ENCODE measurements at regions not wholly inside any gene's neighbourhood (a gene's known extent, or its start where the extent isn't known, plus 50 kb on each side); places are given as distances from the start of the nearest gene placed in this dataset.

DNA sequence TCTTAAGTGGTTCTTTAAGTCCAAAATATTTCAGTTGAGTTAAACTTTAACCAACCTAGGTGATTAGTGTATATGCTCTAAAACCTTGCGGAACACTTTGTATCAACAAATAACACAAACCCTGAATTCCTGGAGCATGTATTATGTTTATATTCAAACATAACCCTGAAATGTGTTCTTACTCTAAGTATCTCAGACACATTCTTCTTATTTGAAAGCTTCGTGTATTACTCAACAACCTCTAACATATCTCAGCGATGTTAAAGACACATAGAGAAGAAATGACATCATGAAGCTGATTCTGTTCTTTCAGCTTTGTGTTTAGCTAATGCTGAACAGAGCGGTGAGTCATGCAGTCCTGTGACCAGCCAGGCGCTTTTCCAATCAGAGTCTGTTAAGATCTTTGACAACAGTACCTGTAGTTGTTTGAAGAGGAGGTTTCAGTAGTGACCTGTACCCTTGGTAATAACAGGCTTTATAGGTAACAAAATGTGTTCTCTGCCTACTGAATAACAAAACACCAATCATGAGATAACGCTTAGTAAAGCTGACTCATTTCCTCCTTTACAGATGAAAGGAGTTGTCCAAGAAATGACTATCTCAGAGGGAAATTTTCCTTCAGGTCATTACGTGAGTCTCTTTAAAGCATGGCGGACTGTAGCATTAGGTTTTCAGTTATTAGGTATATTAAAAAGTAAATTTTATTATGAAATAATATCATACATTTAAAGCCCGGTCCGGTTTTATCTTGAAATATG is 67.3 kb upstream of the KLF6 start:
- peak; percentile 99 for DNase-seq (ENCODE audit: low spot score)

DNA sequence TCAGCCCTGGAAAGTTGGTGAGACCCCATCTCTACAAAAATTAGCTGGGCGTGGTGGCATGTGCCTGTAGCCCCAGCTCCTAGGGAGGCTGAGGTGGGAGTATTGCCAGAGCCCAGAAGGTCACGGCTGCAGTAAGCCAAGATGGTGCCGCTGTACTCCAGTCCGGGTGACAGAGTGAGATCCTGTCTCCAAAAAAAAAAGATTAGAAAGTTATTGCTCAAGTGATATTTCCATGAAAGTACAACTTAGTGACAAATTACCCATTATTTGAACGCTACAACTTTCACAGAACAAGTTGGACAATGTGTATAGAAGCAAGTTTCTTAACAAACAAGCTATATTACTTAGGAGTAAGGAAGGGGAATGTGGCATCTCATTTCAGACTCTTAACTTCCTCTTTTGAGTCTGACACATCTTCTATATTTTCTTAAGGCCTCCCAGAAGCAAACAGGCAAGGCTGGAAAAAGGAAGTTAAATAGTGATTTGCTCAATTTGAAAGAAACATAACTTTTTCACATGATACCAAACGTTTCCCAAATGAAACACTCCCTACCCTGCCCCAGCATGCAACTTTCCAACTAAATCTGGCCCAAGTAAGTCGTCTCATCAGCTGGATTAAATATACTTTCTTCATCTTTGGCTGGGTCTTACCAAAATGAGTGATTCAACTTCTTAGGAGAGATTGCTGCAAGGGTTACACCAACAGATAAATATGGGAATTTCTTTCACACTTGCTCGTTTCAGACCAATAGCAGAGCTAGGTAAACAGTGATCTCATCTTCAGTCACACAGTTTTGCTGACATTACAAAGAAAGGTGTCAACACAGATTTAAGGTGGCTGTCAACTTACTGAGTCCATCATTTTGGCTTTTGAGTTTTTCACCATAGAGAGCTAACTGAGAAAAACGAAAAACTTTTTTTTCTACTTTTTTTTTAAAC is 66.3 kb upstream of the KLF6 start:
- peak; percentile 26 for DNase-seq (ENCODE audit: low spot score)

DNA sequence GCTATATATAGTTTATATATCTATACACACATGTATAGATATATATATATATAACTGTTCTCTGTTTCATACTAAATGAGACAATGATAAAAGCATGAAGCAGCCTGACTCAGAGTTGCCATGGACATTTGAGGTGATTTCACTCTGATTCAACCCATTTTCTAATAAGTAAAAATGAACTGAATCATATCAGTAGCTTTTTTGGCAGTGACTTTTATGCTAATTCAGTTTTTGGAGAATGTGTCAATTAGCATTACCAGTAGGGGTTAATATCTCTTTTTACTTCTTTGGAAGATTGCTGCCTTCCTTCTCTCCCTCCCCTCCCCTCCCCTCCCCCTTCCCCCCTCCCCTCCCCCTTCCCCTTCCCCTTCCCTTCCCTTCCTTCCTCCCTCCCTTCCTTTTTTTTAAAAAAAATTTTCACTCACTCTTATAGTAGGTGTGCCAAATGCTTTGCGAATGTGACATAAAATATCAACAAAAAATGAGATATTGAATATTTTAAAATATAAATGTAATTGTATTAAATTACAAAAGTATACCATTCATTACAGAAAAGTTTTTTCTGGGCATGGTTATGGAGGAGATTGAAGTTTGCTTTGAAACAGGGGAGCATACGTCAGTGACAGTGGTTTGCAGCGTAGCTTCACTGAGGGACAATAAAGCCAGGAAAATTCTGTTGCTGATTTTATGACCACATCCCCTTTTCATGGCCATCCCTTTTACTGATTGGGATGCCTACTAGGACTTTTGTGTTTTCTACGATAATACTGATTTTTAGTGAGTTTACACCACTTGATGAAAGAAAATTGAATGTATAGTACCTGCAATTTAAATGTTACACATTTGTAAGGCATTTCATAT is 64.0 kb upstream of the KLF6 start:
- peak; percentile 79 for DNase-seq (ENCODE audit: low spot score)

DNA sequence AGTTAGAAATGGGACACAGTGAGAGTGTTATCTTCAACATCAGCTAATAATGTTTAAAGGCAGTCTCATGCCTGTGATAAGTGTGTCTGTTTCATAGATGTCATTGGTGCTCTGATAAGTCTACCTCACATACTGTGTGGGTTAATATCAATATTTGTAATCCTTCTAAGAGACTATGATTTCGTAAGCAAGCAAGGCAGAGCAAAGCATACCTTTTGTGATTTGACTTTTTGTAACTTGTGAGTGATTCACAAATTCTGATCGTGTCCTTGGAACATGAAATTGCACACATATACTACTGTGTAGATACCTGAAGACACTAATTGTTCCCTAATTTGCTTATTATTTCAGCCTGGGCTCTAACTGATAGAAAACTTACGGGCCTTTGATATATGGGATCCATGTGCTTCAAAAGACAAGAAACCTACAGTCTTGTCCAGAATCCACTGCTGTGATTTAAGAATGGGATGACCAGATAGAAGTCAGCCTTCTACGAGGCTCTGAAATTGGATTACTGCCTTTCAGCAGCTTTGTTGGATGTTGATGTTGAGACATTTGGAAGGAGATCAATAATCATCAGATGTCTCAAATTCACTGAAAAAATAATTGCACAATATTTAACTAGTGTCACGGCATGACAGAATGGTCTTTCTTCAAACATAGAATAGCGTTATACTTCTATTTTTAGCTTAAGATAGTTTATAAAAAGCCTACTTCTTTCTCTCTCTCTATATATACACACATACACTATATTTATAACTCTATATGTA is 63.2 kb upstream of the KLF6 start:
- DNase-seq (ENCODE audit: low spot score), result no peak

DNA sequence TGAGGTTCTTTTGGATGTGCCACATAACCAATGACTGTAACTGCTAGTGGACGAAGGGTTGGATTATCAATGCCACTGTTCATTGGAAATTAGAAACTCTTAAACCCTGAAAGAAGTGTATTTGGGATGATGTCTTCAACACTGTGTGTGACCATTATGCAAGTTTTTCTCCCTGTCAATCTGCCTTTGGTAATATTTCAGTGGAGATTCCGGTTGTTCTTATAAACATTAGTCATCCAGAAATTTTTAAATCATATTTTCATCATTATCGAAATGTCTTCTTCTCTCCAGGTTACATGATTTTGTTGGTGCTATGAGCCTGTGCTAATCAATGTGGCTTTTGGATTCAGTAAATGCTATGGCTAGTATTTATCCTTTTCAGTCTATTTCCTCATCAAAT is 61.7 kb upstream of the KLF6 start:
- DNase-seq (ENCODE audit: low spot score), result no peak

DNA sequence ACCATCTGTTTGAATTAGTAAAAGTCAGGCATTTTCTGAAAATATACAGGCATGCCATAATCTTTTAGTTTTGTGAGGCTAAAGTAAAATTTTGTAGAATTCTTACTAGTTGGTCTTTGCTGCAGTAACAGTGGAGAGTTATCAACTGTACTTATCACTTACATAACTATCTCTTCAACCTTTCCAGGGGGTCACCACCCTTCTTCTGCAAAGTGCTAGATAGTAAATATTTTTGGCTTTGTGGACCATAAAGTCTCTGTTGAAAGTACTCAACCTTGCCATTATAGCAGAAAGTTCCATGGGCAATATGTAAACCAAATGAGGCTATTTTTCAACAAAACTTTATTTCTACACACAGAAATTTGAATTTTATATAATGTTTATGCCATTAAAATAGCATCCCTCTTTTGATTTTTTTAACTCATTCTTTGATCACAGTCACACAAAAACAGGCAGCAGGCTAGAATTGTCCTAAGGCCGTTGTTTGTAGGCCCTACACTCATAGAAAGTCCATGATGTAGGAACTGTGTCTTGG is 59.5 kb upstream of the KLF6 start:
- DNase-seq (ENCODE audit: low spot score), result no peak

DNA sequence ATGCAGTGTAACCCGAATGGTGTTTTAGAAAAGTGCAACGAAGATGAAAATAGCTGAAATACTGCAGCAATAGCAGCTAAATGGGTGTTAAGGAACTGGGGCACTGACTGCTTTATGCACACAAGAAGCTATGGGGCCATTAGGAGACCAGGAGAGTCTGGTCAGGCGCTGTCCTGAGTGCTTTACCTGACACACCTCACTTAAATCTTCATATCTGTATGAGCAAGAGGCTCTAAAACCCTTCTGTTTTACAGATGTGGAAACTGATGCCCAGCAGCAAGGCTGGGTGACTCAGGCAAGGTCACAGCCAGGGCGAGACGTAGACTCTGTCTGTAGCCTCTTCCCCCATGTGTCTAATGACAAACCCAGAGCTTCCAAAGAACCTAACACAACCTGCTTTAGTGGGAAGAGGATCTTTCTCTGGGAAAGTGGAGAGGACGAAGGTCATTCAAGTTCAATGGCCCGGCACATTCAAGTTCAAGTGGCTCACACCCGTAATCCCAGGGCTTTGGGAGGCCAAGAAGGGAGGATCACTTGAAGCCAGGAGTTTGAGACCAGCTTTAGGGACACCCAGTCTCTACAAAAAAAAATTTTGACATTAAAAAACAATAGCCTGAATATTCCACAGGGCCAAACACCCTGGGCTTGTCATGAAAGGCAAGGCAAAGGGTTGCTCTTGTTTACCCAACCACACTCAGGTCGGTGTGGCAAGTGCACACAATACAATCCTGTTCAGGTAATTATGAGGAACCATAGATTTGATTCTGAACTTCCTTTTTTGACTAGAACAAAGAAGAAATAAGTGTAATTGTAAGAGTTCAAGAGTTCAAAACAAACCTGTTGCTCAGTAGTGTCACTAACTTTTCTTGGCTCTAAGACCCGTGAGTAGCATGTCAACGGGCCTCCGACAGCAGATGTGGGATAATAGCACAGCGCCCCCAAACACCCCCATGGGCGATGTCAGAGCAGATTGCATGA is 53.7 kb upstream of the KLF6 start:
- DNase-seq (ENCODE audit: low spot score), result no peak

DNA sequence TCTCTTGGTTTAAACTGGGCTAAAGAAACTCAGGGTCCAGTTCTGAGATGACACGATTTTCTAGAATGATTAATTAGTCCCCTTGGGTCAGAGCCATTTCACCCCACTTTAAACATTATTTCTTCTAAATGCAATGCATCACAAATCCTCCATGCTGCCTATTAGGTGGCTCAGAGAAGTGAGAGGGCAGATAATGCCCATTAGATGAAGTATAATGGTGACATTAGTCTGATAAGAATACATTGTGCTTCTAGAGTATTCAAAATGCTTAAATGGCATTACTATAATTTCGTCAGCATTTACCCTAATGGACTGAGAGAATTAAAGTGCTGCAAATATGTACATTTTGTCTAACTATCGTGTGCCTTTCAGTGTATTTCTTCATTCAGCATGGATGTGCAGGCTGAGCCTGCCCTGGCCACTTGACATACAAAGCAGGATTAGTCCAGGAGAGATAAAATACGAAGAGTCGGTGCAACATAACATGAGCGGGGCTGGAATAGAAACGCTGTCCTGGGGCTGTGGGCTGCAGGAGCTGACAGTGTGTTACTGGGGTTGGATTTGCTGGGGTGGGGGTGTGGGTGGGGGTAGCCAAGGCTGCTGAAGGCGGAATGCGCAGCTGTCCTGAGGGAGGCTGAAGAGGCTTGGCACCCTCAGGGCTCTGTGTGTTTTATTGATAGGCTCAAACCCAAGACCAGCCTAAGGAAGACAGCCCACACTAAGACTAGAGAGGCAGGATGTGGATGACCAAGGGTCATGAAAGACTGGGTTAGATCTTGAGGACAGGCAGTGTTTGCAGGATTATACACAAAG is 52.8 kb upstream of the KLF6 start:
- DNase-seq (ENCODE audit: low spot score), result no peak

- no peak for DNase-seq (ENCODE audit: low spot score)
These were observed 51.3 kb upstream of the KLF6 start for GRCh38 chr10:3836222-3836820.

GRCh38 chr10:3835770-3836169 is 50.8 kb upstream of the KLF6 start:
- no peak for DNase-seq (ENCODE audit: low spot score)

GRCh38 chr10:3834947-3835346 is 49.9 kb upstream of the KLF6 start:
- no peak for DNase-seq (ENCODE audit: low spot score)

Data from RKO (cell line).